Fibroblast of lung (primary cell): ENCODE measurements at regions not wholly inside any gene's neighbourhood (a gene's known extent, or its start where the extent isn't known, plus 50 kb on each side); places are given as distances from the start of the nearest gene placed in this dataset.

ENCODE experiments used
- DNase-seq, 2 donors: peaks; one replicate each; pipeline versions ENCODE4 v3.0.0 to v3.0.0-alpha.2; 2010; ENCODE audit warnings: low read depth in 2 of 2
- H2AFZ ChIP-seq: 2 replicates; pipeline ENCODE4 v1.5.1; 2012; ENCODE audit warnings: low read length, control low read depth, inconsistent platforms
- H3K27ac ChIP-seq: 2 replicates; pipeline ENCODE4 v1.5.1; 2011; ENCODE audit warnings: low read length, control low read depth; ENCODE audit not compliant: insufficient read depth
- H3K27me3 ChIP-seq: 2 replicates; pipeline ENCODE4 v1.5.1; 2011; ENCODE audit warnings: mild to moderate bottlenecking, low read length; ENCODE audit not compliant: control insufficient read depth, insufficient read depth
- H3K36me3 ChIP-seq: 2 replicates; pipeline ENCODE4 v1.5.1; 2011; ENCODE audit warnings: low read length; ENCODE audit not compliant: control insufficient read depth, insufficient read depth
- H3K4me1 ChIP-seq: 2 replicates; pipeline ENCODE4 v1.5.1; 2011; ENCODE audit warnings: low read length; ENCODE audit not compliant: control insufficient read depth, insufficient read depth; ENCODE audit errors: extremely low read depth
- H3K4me2 ChIP-seq: 2 replicates; pipeline ENCODE4 v1.5.1; 2011; ENCODE audit warnings: low read length, control low read depth; ENCODE audit not compliant: insufficient read depth; ENCODE audit errors: extremely low read depth
- H3K4me3 ChIP-seq, 4 experiments: fragments of 200-600 bp in 1 of 4; sonication (generic) in 1 of 4; replicated peaks in 1 of 4; 2 replicates each; pipeline ENCODE4 v1.5.1; 2011 to 2016; ENCODE audit warnings: low read length in 4 of 4, low read depth in 3 of 4, mild to moderate bottlenecking in 3 of 4, control low read depth in 2 of 4, inconsistent platforms in 1 of 4, mixed read lengths in 1 of 4; ENCODE audit not compliant: insufficient read depth in 1 of 4; ENCODE audit errors: control extremely low read depth in 1 of 4
- H3K79me2 ChIP-seq: 2 replicates; pipeline ENCODE4 v1.5.1; 2012; ENCODE audit warnings: mild to moderate bottlenecking, low read length, inconsistent platforms; ENCODE audit not compliant: control insufficient read depth, insufficient read depth
- H3K9ac ChIP-seq: 2 replicates; pipeline ENCODE4 v1.5.1; 2011; ENCODE audit warnings: mild to moderate bottlenecking, low read length, control low read depth; ENCODE audit not compliant: insufficient read depth
- H3K9me3 ChIP-seq: 2 replicates; pipeline ENCODE4 v1.5.1; 2012; ENCODE audit warnings: low read depth, low read length; ENCODE audit not compliant: control insufficient read depth, insufficient read depth
- H4K20me1 ChIP-seq: 2 replicates; pipeline ENCODE4 v1.5.1; 2011; ENCODE audit warnings: low read length; ENCODE audit not compliant: control insufficient read depth, insufficient read depth; ENCODE audit errors: extremely low read depth
- EZH2 ChIP-seq: IDR thresholded peaks from 2 replicates; pipeline ENCODE4 v1.5.1; 2012; ENCODE audit warnings: low read length, control low read depth, mild to moderate bottlenecking; ENCODE audit errors: missing control alignments
- TF ChIP-seq, protein P1 (sequence below), 2 donors: IDR thresholded peaks in 1 of 2; conservative IDR thresholded peaks in 1 of 2; 1 replicate in 1 of 2; 2 replicates in 1 of 2; pipeline ENCODE4 v1.5.1; 2011 to 2012; ENCODE audit warnings: low read length in 2 of 2, control low read depth in 1 of 2, inconsistent platforms in 1 of 2, low read depth in 1 of 2, mild to moderate bottlenecking in 1 of 2

DNA sequence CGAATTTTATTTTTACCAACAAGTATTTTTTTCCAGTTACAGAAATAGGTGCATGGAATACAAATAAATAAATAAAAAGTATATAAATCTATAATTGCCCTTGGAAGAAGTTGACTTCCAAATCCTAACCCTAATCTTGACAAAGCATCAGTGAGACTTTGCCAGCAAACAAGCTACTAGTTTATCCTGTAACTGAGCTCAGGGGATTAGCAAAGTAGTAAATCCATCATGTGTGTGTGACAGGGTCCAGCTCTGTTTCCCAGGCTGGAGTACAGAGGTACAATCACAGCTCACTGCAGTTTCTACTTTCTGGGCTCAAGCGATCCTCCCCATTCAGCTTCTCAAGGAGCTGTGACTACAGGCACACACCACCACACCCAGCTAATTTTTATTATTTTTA lies 948.0 kb upstream of the CNTNAP5 start:
- no peaks in the 10 kb centered on the region for H4K20me1 ChIP-seq
- H3K4me2 ChIP-seq: no peak overlapping the region
- H3K4me3 ChIP-seq: no peak overlapping the region
- H3K27me3 ChIP-seq: no peaks in the 10 kb centered on the region
- H3K79me2 ChIP-seq: no peaks in the 10 kb centered on the region
- no peak overlapping the region for H3K9ac ChIP-seq
- H3K9me3 ChIP-seq: no peaks in the 10 kb centered on the region
- H3K4me1 ChIP-seq: no peaks in the 10 kb centered on the region
- no peak overlapping the region for H2AFZ ChIP-seq
- H3K27ac ChIP-seq: no peak overlapping the region
- TF ChIP-seq, protein P1, sequence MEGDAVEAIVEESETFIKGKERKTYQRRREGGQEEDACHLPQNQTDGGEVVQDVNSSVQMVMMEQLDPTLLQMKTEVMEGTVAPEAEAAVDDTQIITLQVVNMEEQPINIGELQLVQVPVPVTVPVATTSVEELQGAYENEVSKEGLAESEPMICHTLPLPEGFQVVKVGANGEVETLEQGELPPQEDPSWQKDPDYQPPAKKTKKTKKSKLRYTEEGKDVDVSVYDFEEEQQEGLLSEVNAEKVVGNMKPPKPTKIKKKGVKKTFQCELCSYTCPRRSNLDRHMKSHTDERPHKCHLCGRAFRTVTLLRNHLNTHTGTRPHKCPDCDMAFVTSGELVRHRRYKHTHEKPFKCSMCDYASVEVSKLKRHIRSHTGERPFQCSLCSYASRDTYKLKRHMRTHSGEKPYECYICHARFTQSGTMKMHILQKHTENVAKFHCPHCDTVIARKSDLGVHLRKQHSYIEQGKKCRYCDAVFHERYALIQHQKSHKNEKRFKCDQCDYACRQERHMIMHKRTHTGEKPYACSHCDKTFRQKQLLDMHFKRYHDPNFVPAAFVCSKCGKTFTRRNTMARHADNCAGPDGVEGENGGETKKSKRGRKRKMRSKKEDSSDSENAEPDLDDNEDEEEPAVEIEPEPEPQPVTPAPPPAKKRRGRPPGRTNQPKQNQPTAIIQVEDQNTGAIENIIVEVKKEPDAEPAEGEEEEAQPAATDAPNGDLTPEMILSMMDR (conservative IDR thresholded peaks at IDR 0.05 in 1 of 2, IDR thresholded peaks at IDR 0.05 in 1 of 2; ENCODE audit: low read depth in 1 of 2, low read length in 2 of 2): no peak
- no peak for TF ChIP-seq EZH2
- H3K36me3 ChIP-seq: no peaks in the 10 kb centered on the region
- DNase-seq: no peak

- Histone ChIP-seq H2AFZ (no peak overlapping the region), H3K9me3 (no peaks in the 10 kb centered on the region), H3K79me2 (no peaks in the 10 kb centered on the region), H3K27ac (no peak overlapping the region), H3K4me1 (no peaks in the 10 kb centered on the region), H3K27me3 (no peaks in the 10 kb centered on the region), H3K36me3 (no peaks in the 10 kb centered on the region), H4K20me1 (no peaks in the 10 kb centered on the region), H3K4me2 (no peak overlapping the region), H3K4me3 (no peak overlapping the region), H3K9ac (no peak overlapping the region)
- TF ChIP-seq, protein P1 (conservative IDR thresholded peaks at IDR 0.05 in 1 of 2, IDR thresholded peaks at IDR 0.05 in 1 of 2; ENCODE audit: low read depth in 1 of 2, low read length in 2 of 2): no peak
- TF ChIP-seq EZH2: no peak
- peak in 1 of 2 donors; percentile 12 for DNase-seq
These were observed 944.8 kb upstream of the CNTNAP5 start for GRCh38 chr2:123080331-123080730.

DNA sequence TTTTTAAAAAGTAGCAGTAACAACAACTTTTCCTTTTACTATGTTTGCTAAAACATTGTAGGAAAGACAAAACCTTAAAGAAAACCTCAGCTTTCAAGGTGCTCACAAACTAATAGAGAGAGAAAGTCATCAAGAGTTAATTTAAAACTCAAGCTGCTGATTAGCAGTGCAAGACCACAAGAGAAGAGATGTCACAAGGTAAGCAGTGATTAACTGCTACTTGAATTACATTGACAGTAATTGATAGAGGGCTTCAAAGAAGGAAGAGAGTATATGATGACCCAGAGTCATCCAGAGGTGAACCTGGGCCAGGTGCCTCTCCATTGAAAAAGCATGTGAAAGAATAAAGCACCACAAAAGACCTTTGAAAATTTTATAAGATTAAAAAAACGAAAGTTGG lies 939.6 kb upstream of the CNTNAP5 start:
- no peaks in the 10 kb centered on the region for H4K20me1 ChIP-seq
- no peak overlapping the region for H3K27ac ChIP-seq
- no peaks in the 10 kb centered on the region for H3K79me2 ChIP-seq
- no peak overlapping the region for H3K4me2 ChIP-seq
- H3K36me3 ChIP-seq: no peaks in the 10 kb centered on the region
- DNase-seq: no peak
- H3K4me1 ChIP-seq: no peaks in the 10 kb centered on the region
- no peaks in the 10 kb centered on the region for H3K9me3 ChIP-seq
- H2AFZ ChIP-seq: no peak overlapping the region
- H3K4me3 ChIP-seq: no peak overlapping the region
- TF ChIP-seq, protein P1 (conservative IDR thresholded peaks at IDR 0.05 in 1 of 2, IDR thresholded peaks at IDR 0.05 in 1 of 2; ENCODE audit: low read depth in 1 of 2, low read length in 2 of 2): no peak
- TF ChIP-seq EZH2: no peak
- no peak overlapping the region for H3K9ac ChIP-seq
- H3K27me3 ChIP-seq: no peaks in the 10 kb centered on the region
